Ishikawa (cell line): ENCODE measurements at regions not wholly inside any gene's neighbourhood (a gene's known extent, or its start where the extent isn't known, plus 50 kb on each side); places are given as distances from the start of the nearest gene placed in this dataset.

ENCODE experiments used
- RAD21 ChIP-seq: IDR thresholded peaks from 2 replicates; pipeline ENCODE4 v1.6.1; 2012; ENCODE audit warnings: low read depth
- YY1 ChIP-seq: IDR thresholded peaks from 2 replicates; pipeline ENCODE4 v1.6.1; 2012; ENCODE audit warnings: low read depth

DNA sequence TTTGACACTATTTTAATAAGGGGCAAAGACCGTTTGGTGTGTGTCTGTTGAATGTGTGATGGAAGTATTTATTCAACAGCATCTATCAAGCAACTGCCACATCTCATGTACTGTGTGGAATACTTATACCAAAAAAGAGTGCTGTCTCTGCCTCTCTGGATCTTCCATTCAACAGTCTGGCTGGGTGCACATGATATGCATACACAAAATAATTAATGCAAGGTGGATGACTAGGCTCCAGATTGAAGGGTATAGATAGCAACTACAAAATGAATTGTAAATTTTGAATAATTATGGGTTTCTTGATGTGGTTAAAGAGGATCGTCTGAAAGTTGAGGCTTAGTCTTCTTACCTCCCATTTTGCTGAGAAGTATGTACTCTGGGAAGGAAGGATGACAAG, 145.9 kb upstream of the OTX2 start:
- no peak for TF ChIP-seq RAD21
- TF ChIP-seq YY1 = no peak
